ENCODE measurements at regions not wholly inside any gene's neighbourhood (a gene's known extent, or its start where the extent isn't known, plus 50 kb on each side); places are given as distances from the start of the nearest gene placed in this dataset.
"Not testable (repeated sequence)": the region's sequence is repeated elsewhere in the genome, so short reads cannot be mapped to it uniquely, and the experiment has no call there.

DNA sequence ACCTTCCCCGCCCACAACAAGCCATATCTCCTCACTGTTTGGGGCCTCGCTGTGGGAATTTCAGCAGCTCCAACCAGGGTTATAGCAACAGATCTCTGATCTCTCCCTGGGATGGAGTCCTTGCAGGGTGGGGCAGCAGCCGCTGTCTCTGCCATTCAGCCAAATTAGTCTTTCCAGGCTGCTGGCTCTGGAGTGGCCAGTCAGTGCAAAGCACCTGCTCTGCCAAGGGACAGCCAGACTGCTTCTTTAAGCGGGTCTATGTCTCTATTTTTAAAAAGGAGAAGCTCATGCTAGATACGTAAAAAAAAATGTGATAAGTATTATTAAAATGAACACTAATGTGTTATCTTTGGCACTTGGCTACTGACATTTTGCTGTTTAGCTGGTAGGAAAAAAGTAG, 380.2 kb downstream of the CDH10 start:
- Mint-ChIP-seq H3K27me3 (no peaks in the 10 kb centered on the region), H3K27ac (no peak overlapping the region), H3K9me3 (peaks cover 6% of the 10 kb centered on the region), H3K4me1 (ENCODE audit: low read depth) (no peaks in the 10 kb centered on the region), H3K4me3 (no peak overlapping the region), H3K36me3 (ENCODE audit: low read depth) (no peaks in the 10 kb centered on the region)
- CTCF ChIA-PET, result no interaction called here
- DNase-seq (no peak), ATAC-seq (no peak)
- intact Hi-C loops (cut with micrococcal nuclease), result no loop called here
- POLR2A ChIA-PET, result no interaction called here
- no peak for TF ChIP-seq CTCF (IDR thresholded peaks at IDR 0.05)

DNA sequence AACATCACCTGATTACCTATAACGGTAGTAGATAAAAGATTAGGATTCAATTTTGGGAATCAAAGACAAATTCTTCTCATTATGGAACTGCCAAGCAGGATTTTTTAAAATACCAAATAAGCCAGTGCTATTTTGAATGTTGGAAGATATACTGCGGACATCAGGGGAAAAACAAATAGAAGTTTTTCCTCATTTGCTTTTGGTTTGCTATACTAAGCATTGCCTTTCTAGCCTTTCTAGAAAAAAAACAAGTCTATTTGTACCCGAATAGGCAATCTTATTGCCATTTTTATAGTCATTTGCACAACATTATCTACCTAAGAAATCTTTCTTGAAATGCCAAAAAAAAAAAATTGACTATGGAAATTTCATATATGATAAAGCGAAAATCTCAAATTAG, 379.5 kb downstream of the CDH10 start:
- ChIA-PET POLR2A (no interaction called here), CTCF (no interaction called here)
- intact Hi-C loops (cut with micrococcal nuclease), result no loop called here

GRCh38 chr5:24268482-24269056, 376.2 kb downstream of the CDH10 start:
- Mint-ChIP-seq H3K4me1 (ENCODE audit: low read depth) (no peaks in the 10 kb centered on the region), H3K27me3 (no peaks in the 10 kb centered on the region), H3K9me3 (peaks cover 15% of the 10 kb centered on the region), H3K4me3 (no peak overlapping the region), H3K36me3 (ENCODE audit: low read depth) (no peaks in the 10 kb centered on the region), H3K27ac (no peak overlapping the region)
- TF ChIP-seq CTCF (IDR thresholded peaks at IDR 0.05), result no peak
- DNase-seq (no peak), ATAC-seq (no peak)
- ChIA-PET CTCF (no interaction called here), POLR2A (no interaction called here)
- intact Hi-C loops (cut with micrococcal nuclease), result no loop called here

More for the DNA sequence above, 379.5 kb downstream of the CDH10 start:
- DNase-seq (no peak), ATAC-seq (no peak)
- peaks cover 6% of the 10 kb centered on the region for H3K9me3 Mint-ChIP-seq
- no peak overlapping the region for H3K4me3 Mint-ChIP-seq
- no peaks in the 10 kb centered on the region for H3K36me3 Mint-ChIP-seq (ENCODE audit: low read depth)
- no peaks in the 10 kb centered on the region for H3K4me1 Mint-ChIP-seq (ENCODE audit: low read depth)
- TF ChIP-seq CTCF (IDR thresholded peaks at IDR 0.05), result no peak
- H3K27me3 Mint-ChIP-seq, result no peaks in the 10 kb centered on the region
- H3K27ac Mint-ChIP-seq, result no peak overlapping the region

- H3K9me3 Mint-ChIP-seq, result peaks cover 15% of the 10 kb centered on the region
- H3K36me3 Mint-ChIP-seq (ENCODE audit: low read depth); H3K4me3 Mint-ChIP-seq; H3K27ac Mint-ChIP-seq; ATAC-seq; POLR2A ChIA-PET; DNase-seq; H3K27me3 Mint-ChIP-seq; CTCF ChIA-PET; H3K4me1 Mint-ChIP-seq (ENCODE audit: low read depth); intact Hi-C loops (cut with micrococcal nuclease): not testable (repeated sequence)
Observed at GRCh38 chr5:24271702-24272118, 373.1 kb downstream of the CDH10 start.

GRCh38 chr5:24272741-24273140, 372.0 kb downstream of the CDH10 start:
- H3K4me3 Mint-ChIP-seq, result no peak overlapping the region
- DNase-seq, result no peak
- TF ChIP-seq CTCF (IDR thresholded peaks at IDR 0.05), result no peak
- intact Hi-C loops (cut with micrococcal nuclease), result no loop called here
- no peaks in the 10 kb centered on the region for H3K4me1 Mint-ChIP-seq (ENCODE audit: low read depth)
- POLR2A ChIA-PET, result no interaction called here
- H3K36me3 Mint-ChIP-seq (ENCODE audit: low read depth), result no peaks in the 10 kb centered on the region
- peaks cover 19% of the 10 kb centered on the region for H3K9me3 Mint-ChIP-seq
- H3K27me3 Mint-ChIP-seq, result no peaks in the 10 kb centered on the region
- no peak for ATAC-seq
- no peak overlapping the region for H3K27ac Mint-ChIP-seq
- CTCF ChIA-PET, result no interaction called here

- POLR2A ChIA-PET, result no interaction called here
- intact Hi-C loops (cut with micrococcal nuclease), result no loop called here
- no peak overlapping the region for H3K4me3 Mint-ChIP-seq
- no peaks in the 10 kb centered on the region for H3K4me1 Mint-ChIP-seq (ENCODE audit: low read depth)
- no peak for ATAC-seq
- no peaks in the 10 kb centered on the region for H3K36me3 Mint-ChIP-seq (ENCODE audit: low read depth)
- CTCF ChIA-PET, result no interaction called here
- no peak for TF ChIP-seq CTCF (IDR thresholded peaks at IDR 0.05)
- no peaks in the 10 kb centered on the region for H3K27me3 Mint-ChIP-seq
- DNase-seq, result no peak
- H3K9me3 Mint-ChIP-seq, result peaks cover 4% of the 10 kb centered on the region
- no peak overlapping the region for H3K27ac Mint-ChIP-seq
Observed at GRCh38 chr5:24280215-24280614, 364.6 kb downstream of the CDH10 start.
